ENCODE measurements at regions not wholly inside any gene's neighbourhood (a gene's known extent, or its start where the extent isn't known, plus 50 kb on each side); places are given as distances from the start of the nearest gene placed in this dataset.

- ATAC-seq: no peak
- DNase-seq: no peak
Observed at GRCh38 chr2:2567776-2568175, 236.7 kb upstream of the MYT1L start.

- no peak for ATAC-seq
- no peak for DNase-seq
Observed at GRCh38 chr2:2566396-2567323, 235.6 kb upstream of the MYT1L start.

- ATAC-seq (no peak), DNase-seq (no peak)
Observed at GRCh38 chr2:2565671-2566070, 234.6 kb upstream of the MYT1L start.

GRCh38 chr2:2564300-2565078 lies 233.4 kb upstream of the MYT1L start:
- no peak for ATAC-seq

DNA sequence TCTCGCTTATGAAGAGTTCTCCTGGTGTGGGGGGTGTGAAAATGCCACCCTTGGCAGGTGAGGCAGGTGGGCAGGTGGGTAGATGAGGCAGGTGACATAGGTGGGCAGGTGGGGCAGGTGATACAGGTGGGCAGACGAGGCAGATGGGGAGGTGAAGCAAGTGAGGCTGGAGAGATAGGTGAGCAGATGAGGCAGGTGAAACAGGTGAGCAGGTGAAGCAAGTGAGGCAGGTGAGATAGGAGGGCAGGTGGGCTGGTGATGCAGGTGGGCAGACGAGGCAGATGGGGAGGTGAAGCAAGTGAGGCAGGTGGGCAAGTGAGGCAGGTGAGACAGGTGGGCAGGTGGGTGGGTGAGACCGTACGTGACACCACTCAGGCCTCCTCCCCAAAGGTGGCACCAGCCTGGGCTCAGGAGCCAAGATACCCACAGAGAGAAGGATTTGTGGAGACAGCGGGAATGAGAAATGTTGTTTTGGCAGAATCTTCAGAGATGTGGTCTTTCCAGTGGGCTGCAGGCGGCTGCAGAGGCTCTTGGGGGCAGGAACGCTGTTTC lies 232.3 kb upstream of the MYT1L start:
- no peak for ATAC-seq
- DNase-seq: no peak

More at GRCh38 chr2:2564300-2565078, 233.4 kb upstream of the MYT1L start:
- no peak for DNase-seq

DNA sequence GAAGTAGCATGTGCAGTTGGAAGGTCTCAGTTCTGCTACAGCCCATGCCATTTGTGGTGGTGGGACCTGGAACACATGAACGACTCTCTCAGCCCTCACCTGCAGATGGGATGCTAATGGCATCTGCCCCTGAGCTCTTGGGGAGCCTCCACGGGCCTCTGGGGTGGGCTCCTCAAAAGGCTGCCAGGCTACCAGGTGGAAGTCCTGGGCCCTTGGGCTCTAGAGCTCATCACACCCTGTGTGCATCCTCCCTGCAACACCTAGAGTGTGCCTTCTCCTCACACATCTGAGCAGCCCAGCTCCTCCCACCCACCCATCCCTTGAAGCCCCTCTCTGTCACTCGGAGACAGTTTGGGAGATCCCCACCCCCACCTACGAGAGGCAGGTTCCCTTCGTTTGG lies 231.8 kb upstream of the MYT1L start:
- no peak for ATAC-seq
- DNase-seq: no peak

DNA sequence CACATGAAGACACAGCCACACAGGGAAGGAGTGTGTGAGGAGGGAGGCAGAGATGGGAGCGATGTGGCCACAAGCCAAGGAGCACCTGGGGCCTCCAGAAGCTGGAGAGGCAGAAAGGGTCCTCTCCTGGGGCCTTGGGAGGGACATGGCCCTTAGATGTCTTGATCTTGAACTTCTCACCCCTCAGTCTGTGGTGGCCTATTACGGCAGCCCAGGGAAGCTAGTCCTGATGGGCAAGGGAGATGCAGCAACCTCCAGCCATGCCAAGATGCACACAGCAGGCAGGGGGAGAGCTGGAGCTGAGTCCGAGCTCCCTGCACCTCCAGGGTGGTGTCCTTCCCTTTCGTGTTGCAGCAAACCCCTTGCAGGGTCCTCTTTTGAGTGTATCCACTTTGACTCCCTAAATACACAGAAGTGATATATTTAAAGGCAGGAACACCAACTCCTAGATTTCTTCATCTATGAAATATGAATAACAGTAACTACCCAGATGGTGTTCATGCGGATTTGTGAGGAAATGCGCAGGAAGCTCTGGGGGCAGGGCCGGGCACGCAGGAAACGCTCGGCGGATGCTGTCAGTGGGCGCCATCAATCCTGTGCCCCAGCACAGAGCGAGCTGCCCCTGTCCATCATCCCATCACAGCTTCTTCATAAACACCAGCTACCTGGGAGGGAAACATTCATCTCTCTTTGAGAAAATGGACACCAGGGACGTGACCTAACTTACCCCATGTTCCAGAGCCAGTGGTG lies 230.4 kb upstream of the MYT1L start:
- no peak for DNase-seq
- no peak for ATAC-seq

DNA sequence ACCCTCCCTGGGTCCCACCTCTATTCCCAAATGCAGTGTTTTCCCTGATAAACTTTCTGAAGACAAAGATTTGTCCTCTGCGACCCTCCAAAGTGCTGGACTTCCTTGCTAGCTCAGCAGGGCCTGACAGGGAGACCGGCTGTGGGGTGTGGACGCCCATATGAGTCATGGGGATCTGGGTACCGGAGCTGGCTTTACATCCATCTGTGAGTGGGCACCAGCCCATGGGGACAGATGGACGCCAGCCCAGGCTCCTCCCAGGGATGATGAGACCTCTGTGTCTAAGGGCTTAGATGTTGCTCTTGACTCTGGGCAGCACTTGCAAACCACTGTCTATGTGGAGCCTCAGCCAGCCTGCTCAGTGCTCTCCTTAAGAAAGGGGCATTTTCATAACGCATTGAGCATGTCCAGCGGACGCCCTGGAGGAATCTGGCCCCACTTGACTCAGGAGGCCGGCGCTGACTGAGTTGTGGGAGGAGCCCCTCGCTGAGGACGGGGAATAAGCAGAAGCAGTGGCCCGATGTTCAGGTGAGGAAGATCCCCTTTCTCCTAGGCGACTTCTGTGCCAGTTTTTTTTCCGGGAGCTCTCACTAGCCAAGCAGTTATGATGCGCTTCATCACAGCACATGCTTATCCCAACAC lies 229.4 kb upstream of the MYT1L start:
- ATAC-seq: no peak
- no peak for DNase-seq

- DNase-seq: no peak
- no peak for ATAC-seq
Observed at GRCh38 chr2:2558476-2558875, 227.4 kb upstream of the MYT1L start.

DNA sequence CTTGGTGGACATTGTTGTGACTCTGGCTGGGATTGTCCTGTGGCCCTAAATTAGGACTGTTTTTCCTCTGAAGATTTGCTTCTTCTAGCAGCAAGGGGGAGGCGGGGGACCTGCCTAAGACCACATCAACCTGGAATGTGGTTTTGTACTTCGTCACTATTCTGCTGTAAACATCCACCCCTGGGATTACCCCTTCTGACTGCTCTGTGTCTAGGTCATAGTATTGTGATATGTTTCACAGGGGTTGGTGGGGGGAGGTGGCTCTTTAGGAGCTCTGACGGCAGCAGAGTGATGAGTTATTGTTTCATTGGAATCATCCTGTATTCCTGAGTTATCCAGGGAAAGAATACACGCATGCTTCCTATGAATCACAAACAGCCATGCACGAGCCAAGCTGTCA lies 226.4 kb upstream of the MYT1L start:
- ATAC-seq (no peak), DNase-seq (no peak)

- no peak for ATAC-seq
- no peak for DNase-seq
Observed at GRCh38 chr2:2550856-2551255, 219.8 kb upstream of the MYT1L start.

- ATAC-seq (no peak), DNase-seq (no peak)
Observed at GRCh38 chr2:2547911-2548310, 216.8 kb upstream of the MYT1L start.

DNA sequence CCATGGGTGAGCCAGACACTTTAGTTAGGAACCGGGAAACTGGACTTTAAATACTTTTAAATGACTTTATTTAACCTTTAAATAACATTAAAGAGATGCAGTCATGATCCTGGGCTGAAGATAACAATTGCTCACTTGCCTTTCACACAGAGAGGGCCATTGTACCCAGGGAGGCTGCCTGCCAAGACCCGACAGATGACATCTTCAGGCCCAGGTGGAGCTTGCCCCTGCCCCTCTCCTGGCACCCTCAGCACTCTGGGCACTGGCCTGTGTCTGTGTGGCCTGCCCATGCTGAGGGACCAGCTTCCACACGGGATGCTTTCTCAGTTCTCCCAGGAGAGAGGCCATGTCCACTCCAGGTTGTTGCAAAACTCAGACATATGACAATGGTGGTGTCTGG lies 216.4 kb upstream of the MYT1L start:
- no peak for ATAC-seq
- DNase-seq: no peak

GRCh38 chr2:2546046-2546445 lies 215.0 kb upstream of the MYT1L start:
- ATAC-seq: no peak
- DNase-seq: no peak

DNA sequence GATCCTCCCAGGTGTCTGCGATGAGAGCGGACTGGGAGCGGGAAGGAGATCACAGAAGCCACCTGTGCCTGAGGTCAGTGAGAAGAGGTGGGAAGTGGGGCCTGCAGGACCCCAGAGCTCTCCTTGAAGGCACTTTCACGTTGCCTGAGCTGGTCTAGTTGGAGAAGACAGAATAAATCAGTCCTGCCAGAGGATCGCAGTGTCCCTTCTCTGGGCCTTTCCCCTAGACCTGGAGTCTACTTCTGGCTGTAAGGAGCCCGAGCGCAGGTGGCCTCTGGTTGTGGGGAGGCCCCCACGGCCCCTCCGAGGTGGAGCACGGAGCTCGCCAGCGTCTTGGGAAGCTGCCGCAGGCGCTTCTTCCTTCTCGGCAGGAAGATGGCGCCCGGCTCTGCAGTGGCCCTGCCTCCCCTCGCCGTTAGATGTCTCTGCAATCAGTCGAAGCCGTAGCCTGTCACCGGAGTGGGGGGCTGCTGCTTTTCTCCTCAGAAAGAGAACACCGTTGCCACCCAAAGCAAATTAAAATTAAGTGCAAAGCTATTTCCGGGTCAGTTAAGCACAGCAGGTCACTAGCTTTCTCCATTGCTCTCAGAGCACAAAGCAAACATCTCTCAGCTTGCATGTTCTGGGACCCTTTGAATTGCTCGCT lies 212.0 kb upstream of the MYT1L start:
- DNase-seq (no peak), ATAC-seq (no peak)

DNA sequence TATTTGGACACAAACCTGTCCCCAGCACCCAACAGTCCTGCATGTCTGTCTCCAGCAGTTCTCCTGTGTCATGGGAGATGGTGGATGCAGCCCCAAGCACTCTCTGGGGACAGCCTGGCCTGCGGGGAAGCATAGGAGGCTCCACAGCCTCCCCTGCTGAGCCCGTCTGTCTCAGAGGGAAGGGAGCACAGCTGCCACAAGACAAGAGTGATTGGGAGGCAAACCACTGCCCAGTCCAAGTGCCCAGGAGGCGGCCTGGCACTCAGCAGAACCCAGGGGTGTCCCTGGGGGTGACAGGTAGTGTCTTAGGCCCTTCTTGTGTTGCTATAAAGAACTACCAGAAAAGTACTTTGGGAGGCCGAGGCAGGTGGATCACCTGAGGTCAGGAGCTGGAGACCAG lies 211.2 kb upstream of the MYT1L start:
- ATAC-seq (no peak), DNase-seq (no peak)

DNA sequence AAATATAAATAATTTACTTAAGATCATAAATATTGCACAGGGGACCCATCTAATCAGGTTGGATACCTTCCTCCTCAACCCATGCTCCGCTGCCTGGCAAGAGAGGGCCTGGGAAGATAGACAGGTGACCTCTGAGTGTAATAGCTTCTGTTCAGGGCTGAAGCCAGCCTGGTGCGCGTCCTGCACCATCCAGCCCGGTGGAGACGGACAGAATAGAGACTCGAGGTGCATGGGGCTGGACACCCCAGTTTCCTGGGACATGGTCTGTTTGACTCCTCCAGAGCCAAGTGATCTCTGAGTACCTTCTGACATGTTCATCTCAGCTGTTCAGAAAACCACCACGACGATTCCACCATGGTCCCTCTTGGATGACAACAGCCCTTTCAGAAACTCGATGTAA lies 209.3 kb upstream of the MYT1L start:
- DNase-seq: no peak
- no peak for ATAC-seq

DNA sequence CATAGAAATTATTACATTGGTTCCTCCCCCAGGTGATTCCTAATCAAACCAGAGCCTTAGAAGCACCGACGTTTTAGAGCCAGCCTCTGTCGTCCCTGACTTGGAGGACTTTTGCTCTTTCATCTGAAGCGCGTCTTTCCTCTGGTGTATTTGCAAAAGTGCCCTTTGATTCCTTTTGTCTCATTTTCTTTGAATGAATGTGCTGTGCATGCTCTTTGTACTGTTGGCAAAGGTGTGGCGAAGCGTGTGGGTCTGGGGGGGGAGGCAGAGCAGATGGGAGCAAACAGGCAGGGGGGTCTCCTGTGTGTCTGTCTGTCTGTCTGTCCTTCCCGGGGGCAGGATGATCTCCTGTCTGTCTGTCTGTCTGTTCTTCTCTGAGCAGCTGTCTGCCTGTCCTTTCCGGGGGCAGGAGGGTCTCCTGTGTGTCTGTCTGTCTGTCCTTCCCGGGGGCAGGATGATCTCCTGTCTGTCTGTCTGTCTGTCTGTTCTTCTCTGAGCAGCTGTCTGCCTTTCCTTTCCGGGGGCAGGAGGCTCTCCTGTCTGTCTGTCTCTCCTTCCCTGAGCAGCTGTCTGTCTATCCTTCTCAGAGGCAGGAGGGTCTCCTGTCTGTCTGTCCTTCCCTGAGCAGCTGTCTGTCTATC lies 205.5 kb upstream of the MYT1L start:
- DNase-seq: no peak
- no peak for ATAC-seq

DNA sequence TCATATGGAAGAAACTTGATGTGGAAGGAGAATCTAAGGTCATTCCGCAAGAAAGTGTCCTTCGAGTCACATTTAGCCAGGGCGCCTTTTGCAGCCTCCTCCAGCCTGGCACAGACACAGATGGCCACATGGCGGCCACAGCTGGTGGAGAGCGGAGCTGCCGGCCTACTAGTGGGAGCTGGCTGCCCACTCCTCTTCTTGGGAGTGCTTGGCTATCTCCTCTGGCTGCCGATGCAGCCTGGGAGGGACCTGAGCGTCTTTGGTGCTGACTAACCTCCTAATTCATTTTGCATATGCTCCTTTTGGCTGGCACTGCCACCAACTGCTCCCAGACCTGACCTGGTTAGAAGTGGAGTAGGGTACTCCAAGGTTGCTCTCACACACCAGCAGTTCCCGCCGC lies 199.3 kb upstream of the MYT1L start:
- no peak for ATAC-seq
- DNase-seq: no peak

GRCh38 chr2:2528846-2529245 lies 197.8 kb upstream of the MYT1L start:
- ATAC-seq: no peak

GRCh38 chr2:2527148-2527547 lies 196.1 kb upstream of the MYT1L start:
- DNase-seq: no peak
- no peak for ATAC-seq

More at GRCh38 chr2:2528846-2529245, 197.8 kb upstream of the MYT1L start:
- no peak for DNase-seq

Data from stimulated activated naive CD8-positive, alpha-beta T cell treated with anti-CD3 and anti-CD28 coated beads, Interleukin-15, Interleukin-2, amounts not matched to agents 100 U/mL and 50 U/mL, for 24 hours (primary cell).